Erythroblast (primary cell): ENCODE measurements at regions not wholly inside any gene's neighbourhood (a gene's known extent, or its start where the extent isn't known, plus 50 kb on each side); places are given as distances from the start of the nearest gene placed in this dataset.

ENCODE experiments used
- GATA1 ChIP-seq: IDR thresholded peaks from 2 replicates; pipeline ENCODE4 v1.6.1; 2011; ENCODE audit warnings: low read depth, mild to moderate bottlenecking, control low read depth, low read length, moderate library complexity
- POLR2A ChIP-seq: IDR thresholded peaks from 2 replicates; pipeline ENCODE4 v1.6.1; 2011; ENCODE audit warnings: mild to moderate bottlenecking, low read length

GRCh38 chr4:1559896-1560650, 124.0 kb downstream of the FAM53A start:
- no peak for TF ChIP-seq POLR2A
- no peak for TF ChIP-seq GATA1
